GM13976 (cell line): ENCODE measurements at regions not wholly inside any gene's neighbourhood (a gene's known extent, or its start where the extent isn't known, plus 50 kb on each side); places are given as distances from the start of the nearest gene placed in this dataset.

Source experiments
- DNase-seq: peaks from one replicate; pipeline ENCODE4 v3.0.0; 2012; ENCODE audit warnings: low spot score
- in situ Hi-C: fragments of 300-500 bp; cut with MboI; formaldehyde crosslinking; loops from one replicate; pipeline ENCODE4 v1.12.0; 2022; ENCODE audit warnings: low sequenced_read_pairs, mixed read lengths, inconsistent platforms; ENCODE audit not compliant: unreplicated experiment
- TF ChIP-seq, protein P1 (sequence below): IDR thresholded peaks from 2 replicates; pipeline ENCODE4 v1.5.1; 2012; ENCODE audit warnings: borderline replicate concordance, mild to moderate bottlenecking; ENCODE audit not compliant: insufficient read depth; ENCODE audit errors: extremely low read depth, missing control alignments, control extremely low read depth

DNA sequence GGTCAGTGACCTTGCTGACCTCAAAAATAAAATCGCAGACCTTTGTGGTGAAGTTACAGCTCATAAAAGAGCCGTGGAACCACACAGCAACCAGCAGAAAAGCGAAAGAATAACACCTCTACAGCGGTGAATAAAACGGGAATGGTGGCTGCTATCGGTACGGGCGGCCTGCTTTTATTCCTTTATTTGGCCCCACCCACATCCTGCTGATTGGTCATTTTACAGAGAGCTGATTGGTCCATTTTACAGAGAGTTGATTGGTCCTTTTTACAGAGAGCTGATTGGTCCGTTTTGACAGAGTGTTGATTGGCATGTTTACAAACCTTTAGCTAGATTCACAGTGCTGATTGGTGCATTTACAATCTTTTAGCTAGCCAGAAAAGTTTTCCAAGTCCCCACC is 80.7 kb upstream of the ATP10A start:
- in situ Hi-C loops = no loop called here
- TF ChIP-seq, protein P1, sequence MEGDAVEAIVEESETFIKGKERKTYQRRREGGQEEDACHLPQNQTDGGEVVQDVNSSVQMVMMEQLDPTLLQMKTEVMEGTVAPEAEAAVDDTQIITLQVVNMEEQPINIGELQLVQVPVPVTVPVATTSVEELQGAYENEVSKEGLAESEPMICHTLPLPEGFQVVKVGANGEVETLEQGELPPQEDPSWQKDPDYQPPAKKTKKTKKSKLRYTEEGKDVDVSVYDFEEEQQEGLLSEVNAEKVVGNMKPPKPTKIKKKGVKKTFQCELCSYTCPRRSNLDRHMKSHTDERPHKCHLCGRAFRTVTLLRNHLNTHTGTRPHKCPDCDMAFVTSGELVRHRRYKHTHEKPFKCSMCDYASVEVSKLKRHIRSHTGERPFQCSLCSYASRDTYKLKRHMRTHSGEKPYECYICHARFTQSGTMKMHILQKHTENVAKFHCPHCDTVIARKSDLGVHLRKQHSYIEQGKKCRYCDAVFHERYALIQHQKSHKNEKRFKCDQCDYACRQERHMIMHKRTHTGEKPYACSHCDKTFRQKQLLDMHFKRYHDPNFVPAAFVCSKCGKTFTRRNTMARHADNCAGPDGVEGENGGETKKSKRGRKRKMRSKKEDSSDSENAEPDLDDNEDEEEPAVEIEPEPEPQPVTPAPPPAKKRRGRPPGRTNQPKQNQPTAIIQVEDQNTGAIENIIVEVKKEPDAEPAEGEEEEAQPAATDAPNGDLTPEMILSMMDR = no peak
- no peak for DNase-seq

DNA sequence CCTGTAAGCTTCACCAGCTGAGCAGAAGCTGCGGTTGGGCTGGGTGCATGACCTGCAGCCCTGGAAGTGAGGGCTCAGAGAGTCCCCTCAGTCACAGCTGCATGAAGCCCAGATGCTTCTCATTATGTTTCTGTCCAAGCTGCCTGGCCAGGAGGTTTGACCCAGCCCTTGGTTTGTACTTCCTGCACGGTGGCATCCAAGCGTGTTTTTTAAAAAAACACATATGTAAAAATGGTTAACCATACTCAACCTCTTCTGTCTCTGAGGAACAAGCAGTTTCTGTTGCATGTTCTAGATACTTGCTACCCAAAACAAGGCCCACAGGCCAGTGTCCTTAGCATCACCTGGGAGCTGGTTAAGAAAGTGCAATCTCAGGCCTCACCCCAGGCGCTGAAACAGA is 76.0 kb upstream of the ATP10A start:
- TF ChIP-seq, protein P1 = no peak
- DNase-seq = no peak
- in situ Hi-C loops = no loop called here

DNA sequence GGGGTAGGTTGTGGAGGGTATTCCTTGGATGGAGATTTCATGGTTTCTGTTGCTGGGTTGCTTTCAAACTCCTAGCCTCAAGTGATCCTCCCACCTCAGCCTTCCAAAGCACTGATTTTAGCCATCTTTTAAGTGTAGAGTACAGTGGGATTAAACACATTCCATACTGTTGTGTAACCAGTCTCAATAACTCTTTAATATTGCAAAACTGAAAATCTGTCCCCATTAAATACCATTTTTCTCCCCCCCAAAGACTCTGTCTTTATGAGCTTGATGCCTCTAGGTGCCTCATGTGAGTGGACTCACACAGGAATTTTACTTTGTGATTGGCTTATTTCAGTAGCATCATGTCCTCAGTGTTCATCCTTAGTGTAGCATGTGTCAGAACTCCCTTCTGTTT is 74.7 kb upstream of the ATP10A start:
- in situ Hi-C loops = no loop called here
- DNase-seq = no peak
- TF ChIP-seq, protein P1 = no peak

DNA sequence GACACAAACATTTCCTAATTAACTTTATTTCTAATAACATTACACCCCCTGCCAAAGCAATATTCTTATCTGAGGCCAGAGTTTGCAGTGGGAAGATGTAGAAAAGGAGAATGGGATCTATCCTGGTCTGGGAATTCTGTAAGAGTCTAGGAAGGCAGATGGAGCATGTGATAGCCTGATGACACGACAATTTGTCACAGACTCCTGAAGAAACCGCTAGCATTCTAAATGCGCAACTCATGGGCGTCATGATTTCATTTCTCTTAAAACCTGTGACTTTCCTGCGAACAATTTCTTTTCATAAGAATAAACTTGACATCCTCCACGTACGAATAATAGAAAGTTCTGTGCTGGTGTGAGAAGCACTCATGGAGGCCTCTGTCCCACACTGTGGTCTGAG is 72.9 kb upstream of the ATP10A start:
- no peak for DNase-seq
- TF ChIP-seq, protein P1 = no peak
- in situ Hi-C loops = no loop called here

DNA sequence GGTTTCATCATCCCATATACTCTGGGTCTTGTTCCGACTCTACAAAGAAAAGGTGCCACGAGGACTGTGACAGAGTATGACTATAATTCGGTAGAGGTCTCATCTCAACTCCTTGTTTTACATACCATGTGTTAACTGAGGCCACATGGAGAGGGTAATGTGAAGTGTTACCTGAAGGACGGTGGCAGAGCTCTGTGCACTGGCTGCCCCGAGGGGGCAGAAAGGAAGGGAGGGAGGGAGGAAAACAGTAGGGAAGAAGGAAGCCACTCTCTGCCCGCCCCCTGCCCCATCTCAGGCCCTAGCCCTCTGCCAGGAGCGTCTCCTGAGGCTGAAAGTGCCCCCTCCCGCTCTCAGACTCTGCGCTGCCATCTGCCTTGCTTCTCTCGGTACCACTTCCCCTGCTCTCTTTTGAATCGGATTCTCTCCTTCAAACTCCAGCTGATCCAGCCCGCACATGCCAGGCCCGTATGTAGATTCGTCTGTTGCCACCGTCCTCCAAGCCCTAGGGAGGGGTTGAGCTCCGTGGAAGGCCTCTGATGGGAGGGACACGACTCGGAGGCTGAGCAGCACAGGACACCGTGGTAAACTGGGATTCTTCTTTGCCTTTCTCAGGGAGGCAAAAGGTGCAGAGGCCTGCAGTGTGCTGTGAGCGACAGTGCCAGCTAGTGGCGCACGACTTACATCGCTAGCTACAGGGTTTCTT is 70.5 kb upstream of the ATP10A start:
- TF ChIP-seq, protein P1 = peak; percentile 42
- in situ Hi-C loops = no loop called here
- no peak for DNase-seq

DNA sequence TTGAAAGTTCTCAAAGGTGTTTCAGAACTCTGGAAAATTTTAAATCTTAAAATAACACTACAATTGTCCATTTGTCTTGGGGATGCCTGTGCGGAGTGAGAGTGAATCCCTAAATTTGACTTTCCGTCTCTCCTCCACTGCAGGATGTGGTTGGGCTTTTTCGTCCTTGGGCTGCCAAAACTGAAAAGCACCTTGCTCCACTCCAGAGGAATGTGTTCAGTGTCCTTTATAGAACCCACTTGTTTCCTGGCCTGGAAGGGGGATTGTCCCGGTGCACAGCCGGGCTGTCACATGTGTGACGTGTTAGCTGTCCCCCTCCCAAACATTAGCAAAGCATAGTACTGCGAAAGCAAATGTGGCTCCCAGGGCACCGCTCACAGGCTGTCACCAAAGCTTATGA is 69.6 kb upstream of the ATP10A start:
- TF ChIP-seq, protein P1 = no peak
- in situ Hi-C loops = no loop called here
- no peak for DNase-seq

DNA sequence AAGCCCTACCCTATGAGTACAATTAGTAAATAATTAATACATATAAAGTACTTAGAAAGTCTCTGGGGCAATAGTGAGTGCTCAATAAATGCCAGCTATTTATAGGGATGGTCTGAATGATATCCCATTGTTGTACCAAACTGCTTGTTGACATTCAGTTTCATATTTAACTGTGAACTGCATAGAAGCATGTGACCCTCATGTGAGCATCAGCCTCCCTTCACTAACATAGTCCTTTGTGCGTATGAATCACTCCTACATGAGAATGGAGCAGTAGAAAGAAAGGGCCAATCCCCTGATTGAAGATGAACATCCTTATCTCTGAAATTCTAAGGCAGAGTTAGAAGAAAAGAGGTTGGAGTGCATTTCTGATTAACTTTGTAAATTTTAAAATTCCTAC is 68.7 kb upstream of the ATP10A start:
- DNase-seq = no peak
- in situ Hi-C loops = no loop called here
- TF ChIP-seq, protein P1 = no peak
